ENCODE measurements at regions not wholly inside any gene's neighbourhood (a gene's known extent, or its start where the extent isn't known, plus 50 kb on each side); places are given as distances from the start of the nearest gene placed in this dataset.

- Histone ChIP-seq H3K4me3 (ENCODE audit: low read length in 2 of 2) (no peak overlapping the region), H3K27ac (ENCODE audit: low read depth in 1 of 2, low read length in 1 of 2) (no peak overlapping the region), H3K36me3 (ENCODE audit: control insufficient read depth in 2 of 2, insufficient read depth in 2 of 2, low read length in 1 of 2) (no peaks in the 10 kb centered on the region), H3K4me1 (ENCODE audit: control insufficient read depth in 2 of 2, insufficient read depth in 2 of 2, low read length in 2 of 2) (no peaks in the 10 kb centered on the region), H3K9me3 (ENCODE audit: control insufficient read depth in 2 of 2, insufficient read depth in 1 of 2, low read length in 1 of 2) (no peaks in the 10 kb centered on the region), H3K27me3 (ENCODE audit: control insufficient read depth in 2 of 2, insufficient read depth in 1 of 2, low read length in 1 of 2) (no peaks in the 10 kb centered on the region)
- no peak for DNase-seq (ENCODE audit: low read depth in 6 of 9, low spot score in 9 of 9)
- 49% methylated on average over 1 of the region's 1 CpG for WGBS
Measured at GRCh38 chr2:64220265-64220664, 76.0 kb upstream of the PELI1 start.

GRCh38 chr2:64220894-64221617, 76.8 kb upstream of the PELI1 start:
- H3K9me3 ChIP-seq (ENCODE audit: control insufficient read depth in 2 of 2, insufficient read depth in 1 of 2, low read length in 1 of 2): no peaks in the 10 kb centered on the region
- H3K4me3 ChIP-seq (ENCODE audit: low read length in 2 of 2): no peak overlapping the region
- no peaks in the 10 kb centered on the region for H3K27me3 ChIP-seq (ENCODE audit: control insufficient read depth in 2 of 2, insufficient read depth in 1 of 2, low read length in 1 of 2)
- DNase-seq (ENCODE audit: low read depth in 6 of 9, low spot score in 9 of 9): no peak
- WGBS: 96% methylated on average over 4 of the region's 4 CpGs
- no peak overlapping the region for H3K27ac ChIP-seq (ENCODE audit: low read depth in 1 of 2, low read length in 1 of 2)
- no peaks in the 10 kb centered on the region for H3K36me3 ChIP-seq (ENCODE audit: control insufficient read depth in 2 of 2, insufficient read depth in 2 of 2, low read length in 1 of 2)
- H3K4me1 ChIP-seq (ENCODE audit: control insufficient read depth in 2 of 2, insufficient read depth in 2 of 2, low read length in 2 of 2): no peaks in the 10 kb centered on the region

GRCh38 chr2:64221935-64222334, 77.7 kb upstream of the PELI1 start:
- DNase-seq (ENCODE audit: low read depth in 6 of 9, low spot score in 9 of 9): no peak
- H3K27ac ChIP-seq (ENCODE audit: low read depth in 1 of 2, low read length in 1 of 2): no peak overlapping the region
- no peaks in the 10 kb centered on the region for H3K36me3 ChIP-seq (ENCODE audit: control insufficient read depth in 2 of 2, insufficient read depth in 2 of 2, low read length in 1 of 2)
- H3K4me1 ChIP-seq (ENCODE audit: control insufficient read depth in 2 of 2, insufficient read depth in 2 of 2, low read length in 2 of 2): no peaks in the 10 kb centered on the region
- no peaks in the 10 kb centered on the region for H3K9me3 ChIP-seq (ENCODE audit: control insufficient read depth in 2 of 2, insufficient read depth in 1 of 2, low read length in 1 of 2)
- no peaks in the 10 kb centered on the region for H3K27me3 ChIP-seq (ENCODE audit: control insufficient read depth in 2 of 2, insufficient read depth in 1 of 2, low read length in 1 of 2)
- 95% methylated on average over 2 of the region's 2 CpGs for WGBS
- H3K4me3 ChIP-seq (ENCODE audit: low read length in 2 of 2): no peak overlapping the region

GRCh38 chr2:64222351-64222750, 78.1 kb upstream of the PELI1 start:
- no peaks in the 10 kb centered on the region for H3K4me1 ChIP-seq (ENCODE audit: control insufficient read depth in 2 of 2, insufficient read depth in 2 of 2, low read length in 2 of 2)
- H3K27ac ChIP-seq (ENCODE audit: low read depth in 1 of 2, low read length in 1 of 2): peak overlapping the region in 1 of 2 donors; percentile 3
- H3K4me3 ChIP-seq (ENCODE audit: low read length in 2 of 2): no peak overlapping the region
- WGBS: 92% methylated on average over 2 of the region's 2 CpGs
- H3K36me3 ChIP-seq (ENCODE audit: control insufficient read depth in 2 of 2, insufficient read depth in 2 of 2, low read length in 1 of 2): no peaks in the 10 kb centered on the region
- H3K27me3 ChIP-seq (ENCODE audit: control insufficient read depth in 2 of 2, insufficient read depth in 1 of 2, low read length in 1 of 2): no peaks in the 10 kb centered on the region
- H3K9me3 ChIP-seq (ENCODE audit: control insufficient read depth in 2 of 2, insufficient read depth in 1 of 2, low read length in 1 of 2): no peaks in the 10 kb centered on the region
- DNase-seq (ENCODE audit: low read depth in 6 of 9, low spot score in 9 of 9): no peak

- Histone ChIP-seq H3K27ac (ENCODE audit: low read depth in 1 of 2, low read length in 1 of 2) (peak overlapping the region in 1 of 2 donors; percentile 3), H3K9me3 (ENCODE audit: control insufficient read depth in 2 of 2, insufficient read depth in 1 of 2, low read length in 1 of 2) (no peaks in the 10 kb centered on the region), H3K4me3 (ENCODE audit: low read length in 2 of 2) (no peak overlapping the region), H3K27me3 (ENCODE audit: control insufficient read depth in 2 of 2, insufficient read depth in 1 of 2, low read length in 1 of 2) (no peaks in the 10 kb centered on the region), H3K36me3 (ENCODE audit: control insufficient read depth in 2 of 2, insufficient read depth in 2 of 2, low read length in 1 of 2) (no peaks in the 10 kb centered on the region), H3K4me1 (ENCODE audit: control insufficient read depth in 2 of 2, insufficient read depth in 2 of 2, low read length in 2 of 2) (peaks cover 2 to 4% of the 10 kb centered on the region in 2 donors)
- no peak for DNase-seq (ENCODE audit: low read depth in 6 of 9, low spot score in 9 of 9)
- 87% methylated on average over 3 of the region's 3 CpGs for WGBS
Measured at GRCh38 chr2:64223055-64223454, 78.8 kb upstream of the PELI1 start.

- Histone ChIP-seq H3K9me3 (ENCODE audit: control insufficient read depth in 2 of 2, insufficient read depth in 1 of 2, low read length in 1 of 2) (no peaks in the 10 kb centered on the region), H3K4me3 (ENCODE audit: low read length in 2 of 2) (no peak overlapping the region), H3K27me3 (ENCODE audit: control insufficient read depth in 2 of 2, insufficient read depth in 1 of 2, low read length in 1 of 2) (no peaks in the 10 kb centered on the region), H3K4me1 (ENCODE audit: control insufficient read depth in 2 of 2, insufficient read depth in 2 of 2, low read length in 2 of 2) (peaks cover 6 to 14% of the 10 kb centered on the region in 2 donors), H3K36me3 (ENCODE audit: control insufficient read depth in 2 of 2, insufficient read depth in 2 of 2, low read length in 1 of 2) (no peaks in the 10 kb centered on the region), H3K27ac (ENCODE audit: low read depth in 1 of 2, low read length in 1 of 2) (no peak overlapping the region)
- DNase-seq (ENCODE audit: low read depth in 6 of 9, low spot score in 9 of 9): no peak
- WGBS: 99% methylated on average over 1 of the region's 1 CpG
Measured at GRCh38 chr2:64225491-64225890, 81.3 kb upstream of the PELI1 start.

- no peaks in the 10 kb centered on the region for H3K9me3 ChIP-seq (ENCODE audit: control insufficient read depth in 2 of 2, insufficient read depth in 1 of 2, low read length in 1 of 2)
- H3K36me3 ChIP-seq (ENCODE audit: control insufficient read depth in 2 of 2, insufficient read depth in 2 of 2, low read length in 1 of 2): no peaks in the 10 kb centered on the region
- 99% methylated on average over 5 of the region's 5 CpGs for WGBS
- DNase-seq (ENCODE audit: low read depth in 6 of 9, low spot score in 9 of 9): no peak
- no peaks in the 10 kb centered on the region for H3K27me3 ChIP-seq (ENCODE audit: control insufficient read depth in 2 of 2, insufficient read depth in 1 of 2, low read length in 1 of 2)
- no peak overlapping the region for H3K4me3 ChIP-seq (ENCODE audit: low read length in 2 of 2)
- peaks cover 6 to 14% of the 10 kb centered on the region in 2 donors for H3K4me1 ChIP-seq (ENCODE audit: control insufficient read depth in 2 of 2, insufficient read depth in 2 of 2, low read length in 2 of 2)
- no peak overlapping the region for H3K27ac ChIP-seq (ENCODE audit: low read depth in 1 of 2, low read length in 1 of 2)
Measured at GRCh38 chr2:64226611-64227010, 82.4 kb upstream of the PELI1 start.

- Histone ChIP-seq H3K9me3 (ENCODE audit: control insufficient read depth in 2 of 2, insufficient read depth in 1 of 2, low read length in 1 of 2) (no peaks in the 10 kb centered on the region), H3K36me3 (ENCODE audit: control insufficient read depth in 2 of 2, insufficient read depth in 2 of 2, low read length in 1 of 2) (no peaks in the 10 kb centered on the region), H3K27me3 (ENCODE audit: control insufficient read depth in 2 of 2, insufficient read depth in 1 of 2, low read length in 1 of 2) (no peaks in the 10 kb centered on the region), H3K4me3 (ENCODE audit: low read length in 2 of 2) (peak overlapping the region; percentile 42 to 46), H3K27ac (ENCODE audit: low read depth in 1 of 2, low read length in 1 of 2) (peak overlapping the region in 1 of 2 donors; percentile 27), H3K4me1 (ENCODE audit: control insufficient read depth in 2 of 2, insufficient read depth in 2 of 2, low read length in 2 of 2) (peaks cover 6 to 14% of the 10 kb centered on the region in 2 donors)
- WGBS: 37% methylated on average over 7 of the region's 7 CpGs
- no peak for DNase-seq (ENCODE audit: low read depth in 6 of 9, low spot score in 9 of 9)
Measured at GRCh38 chr2:64227603-64228125, 83.4 kb upstream of the PELI1 start.

GRCh38 chr2:64228126-64228678, 84.0 kb upstream of the PELI1 start:
- Histone ChIP-seq H3K9me3 (ENCODE audit: control insufficient read depth in 2 of 2, insufficient read depth in 1 of 2, low read length in 1 of 2) (no peaks in the 10 kb centered on the region), H3K27me3 (ENCODE audit: control insufficient read depth in 2 of 2, insufficient read depth in 1 of 2, low read length in 1 of 2) (no peaks in the 10 kb centered on the region), H3K4me1 (ENCODE audit: control insufficient read depth in 2 of 2, insufficient read depth in 2 of 2, low read length in 2 of 2) (peaks cover 6 to 14% of the 10 kb centered on the region in 2 donors), H3K4me3 (ENCODE audit: low read length in 2 of 2) (peak overlapping the region; percentile 42 to 46), H3K36me3 (ENCODE audit: control insufficient read depth in 2 of 2, insufficient read depth in 2 of 2, low read length in 1 of 2) (no peaks in the 10 kb centered on the region), H3K27ac (ENCODE audit: low read depth in 1 of 2, low read length in 1 of 2) (peak overlapping the region; percentile 45 to 55)
- 2% methylated on average over 26 of the region's 26 CpGs for WGBS
- DNase-seq (ENCODE audit: low read depth in 6 of 9, low spot score in 9 of 9): peak in 8 of 9 donors; percentile 50 to 86 (median 67)
